ENCODE measurements at regions not wholly inside any gene's neighbourhood (a gene's known extent, or its start where the extent isn't known, plus 50 kb on each side); places are given as distances from the start of the nearest gene placed in this dataset.
"Not testable (repeated sequence)": the region's sequence is repeated elsewhere in the genome, so short reads cannot be mapped to it uniquely, and the experiment has no call there.

GRCh38 chr5:63388188-63388587 is 574.1 kb downstream of the HTR1A start:
- DNase-seq (ENCODE audit: insufficient read length, low spot score); FAIRE-seq: not testable (repeated sequence)

- no peak for FAIRE-seq
- no peak for DNase-seq (ENCODE audit: insufficient read length, low spot score)
These were observed 586.4 kb downstream of the HTR1A start for GRCh38 chr5:63375851-63376250.

- no peak for DNase-seq (ENCODE audit: insufficient read length, low spot score)
- no peak for FAIRE-seq
These were observed 588.2 kb downstream of the HTR1A start for GRCh38 chr5:63374085-63374484.

GRCh38 chr5:63351164-63351563 is 611.1 kb downstream of the HTR1A start:
- FAIRE-seq, result no peak
- no peak for DNase-seq (ENCODE audit: insufficient read length, low spot score)

- no peak for FAIRE-seq
- no peak for DNase-seq (ENCODE audit: insufficient read length, low spot score)
These were observed 615.8 kb downstream of the HTR1A start for GRCh38 chr5:63346451-63346850.

GRCh38 chr5:63341442-63341841 is 620.8 kb downstream of the HTR1A start:
- no peak for FAIRE-seq

GRCh38 chr5:63323926-63324325 is 638.3 kb downstream of the HTR1A start:
- FAIRE-seq (no peak), DNase-seq (ENCODE audit: insufficient read length, low spot score) (no peak)

More at GRCh38 chr5:63341442-63341841, 620.8 kb downstream of the HTR1A start:
- DNase-seq (ENCODE audit: insufficient read length, low spot score), result no peak

GRCh38 chr5:63314551-63314950 is 647.7 kb downstream of the HTR1A start:
- DNase-seq (ENCODE audit: insufficient read length, low spot score) (no peak), FAIRE-seq (no peak)

- FAIRE-seq (no peak), DNase-seq (ENCODE audit: insufficient read length, low spot score) (no peak)
These were observed 651.6 kb downstream of the HTR1A start for GRCh38 chr5:63310644-63311043.

- no peak for FAIRE-seq
- DNase-seq (ENCODE audit: insufficient read length, low spot score), result no peak
These were observed 655.3 kb downstream of the HTR1A start for GRCh38 chr5:63306909-63307308.

- DNase-seq (ENCODE audit: insufficient read length, low spot score), result no peak
- FAIRE-seq, result no peak
These were observed 668.9 kb downstream of the HTR1A start for GRCh38 chr5:63293317-63293716.

GRCh38 chr5:63286724-63287123 is 675.5 kb downstream of the HTR1A start:
- FAIRE-seq, result no peak
- no peak for DNase-seq (ENCODE audit: insufficient read length, low spot score)

GRCh38 chr5:63263411-63263810 is 684.8 kb downstream of the LRRC70 start:
- no peak for DNase-seq (ENCODE audit: insufficient read length, low spot score)
- no peak for FAIRE-seq

GRCh38 chr5:63262185-63262981 is 683.8 kb downstream of the LRRC70 start:
- FAIRE-seq (no peak), DNase-seq (ENCODE audit: insufficient read length, low spot score) (no peak)

- FAIRE-seq, result no peak
These were observed 683.1 kb downstream of the LRRC70 start for GRCh38 chr5:63261695-63262094.

GRCh38 chr5:63255594-63255993 is 677.0 kb downstream of the LRRC70 start:
- DNase-seq (ENCODE audit: insufficient read length, low spot score) (no peak), FAIRE-seq (no peak)

More at GRCh38 chr5:63261695-63262094, 683.1 kb downstream of the LRRC70 start:
- no peak for DNase-seq (ENCODE audit: insufficient read length, low spot score)

- FAIRE-seq (no peak), DNase-seq (ENCODE audit: insufficient read length, low spot score) (no peak)
These were observed 672.3 kb downstream of the LRRC70 start for GRCh38 chr5:63250939-63251338.

- DNase-seq (ENCODE audit: insufficient read length, low spot score) (no peak), FAIRE-seq (no peak)
These were observed 671.3 kb downstream of the LRRC70 start for GRCh38 chr5:63249960-63250359.

GRCh38 chr5:63247651-63248050 is 669.0 kb downstream of the LRRC70 start:
- DNase-seq (ENCODE audit: insufficient read length, low spot score) (no peak), FAIRE-seq (no peak)

- FAIRE-seq (no peak), DNase-seq (ENCODE audit: insufficient read length, low spot score) (no peak)
These were observed 666.7 kb downstream of the LRRC70 start for GRCh38 chr5:63245271-63245670.

GRCh38 chr5:63240063-63240755 is 661.6 kb downstream of the LRRC70 start:
- FAIRE-seq (no peak), DNase-seq (ENCODE audit: insufficient read length, low spot score) (no peak)

- no peak for FAIRE-seq
- DNase-seq (ENCODE audit: insufficient read length, low spot score), result no peak
These were observed 655.3 kb downstream of the LRRC70 start for GRCh38 chr5:63233911-63234310.
